ENCODE measurements at regions not wholly inside any gene's neighbourhood (a gene's known extent, or its start where the extent isn't known, plus 50 kb on each side); places are given as distances from the start of the nearest gene placed in this dataset.

DNA sequence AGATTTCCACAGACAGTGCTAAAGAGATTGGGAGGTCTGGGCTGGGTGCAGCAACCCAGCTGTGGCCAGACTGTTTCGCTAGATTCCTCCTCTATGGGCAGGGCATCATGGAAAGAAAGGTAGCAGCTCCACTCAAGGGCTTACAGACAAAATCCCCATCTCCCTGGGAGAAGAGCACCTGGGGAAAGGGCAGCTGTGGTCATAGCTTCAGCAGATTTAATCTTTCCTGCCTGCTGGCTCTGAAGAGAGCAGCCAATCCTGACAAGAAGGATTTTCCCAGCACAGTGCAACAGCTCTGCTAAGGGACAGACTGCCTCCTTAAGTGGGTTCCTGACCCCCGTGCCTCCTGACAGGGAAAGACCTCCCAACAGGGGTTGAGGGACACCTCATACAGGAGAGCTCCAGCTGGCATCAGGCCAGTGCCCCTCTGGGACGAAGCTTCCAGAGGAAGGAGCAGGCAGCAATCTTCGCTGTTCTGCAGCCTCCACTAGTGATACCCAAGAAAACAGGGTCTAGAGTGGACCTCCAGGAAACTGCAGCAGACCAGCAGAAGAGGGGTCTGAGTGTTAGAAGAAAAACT lies 1379.3 kb upstream of the ACO1 start:
- H3K27ac ChIP-seq: no peak overlapping the region
- intact Hi-C loops (cut with DNase I): no loop called here
- DNase-seq: no peak
- no peak overlapping the region for H3K4me3 ChIP-seq
- peaks cover 0 to 1% (median 0%) of the 10 kb centered on the region in 4 donors for H3K9me3 ChIP-seq
- WGBS, 2 donors: 79 to 85% methylated on average over 4 of the region's 4 CpGs
- no peaks in the 10 kb centered on the region for H3K27me3 ChIP-seq
- TF ChIP-seq, protein P1, sequence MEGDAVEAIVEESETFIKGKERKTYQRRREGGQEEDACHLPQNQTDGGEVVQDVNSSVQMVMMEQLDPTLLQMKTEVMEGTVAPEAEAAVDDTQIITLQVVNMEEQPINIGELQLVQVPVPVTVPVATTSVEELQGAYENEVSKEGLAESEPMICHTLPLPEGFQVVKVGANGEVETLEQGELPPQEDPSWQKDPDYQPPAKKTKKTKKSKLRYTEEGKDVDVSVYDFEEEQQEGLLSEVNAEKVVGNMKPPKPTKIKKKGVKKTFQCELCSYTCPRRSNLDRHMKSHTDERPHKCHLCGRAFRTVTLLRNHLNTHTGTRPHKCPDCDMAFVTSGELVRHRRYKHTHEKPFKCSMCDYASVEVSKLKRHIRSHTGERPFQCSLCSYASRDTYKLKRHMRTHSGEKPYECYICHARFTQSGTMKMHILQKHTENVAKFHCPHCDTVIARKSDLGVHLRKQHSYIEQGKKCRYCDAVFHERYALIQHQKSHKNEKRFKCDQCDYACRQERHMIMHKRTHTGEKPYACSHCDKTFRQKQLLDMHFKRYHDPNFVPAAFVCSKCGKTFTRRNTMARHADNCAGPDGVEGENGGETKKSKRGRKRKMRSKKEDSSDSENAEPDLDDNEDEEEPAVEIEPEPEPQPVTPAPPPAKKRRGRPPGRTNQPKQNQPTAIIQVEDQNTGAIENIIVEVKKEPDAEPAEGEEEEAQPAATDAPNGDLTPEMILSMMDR (IDR thresholded peaks at IDR 0.05): no peak
- TF ChIP-seq POLR2A (IDR thresholded peaks at IDR 0.05): no peak
- H3K36me3 ChIP-seq: no peaks in the 10 kb centered on the region
- H3K4me1 ChIP-seq: no peaks in the 10 kb centered on the region

DNA sequence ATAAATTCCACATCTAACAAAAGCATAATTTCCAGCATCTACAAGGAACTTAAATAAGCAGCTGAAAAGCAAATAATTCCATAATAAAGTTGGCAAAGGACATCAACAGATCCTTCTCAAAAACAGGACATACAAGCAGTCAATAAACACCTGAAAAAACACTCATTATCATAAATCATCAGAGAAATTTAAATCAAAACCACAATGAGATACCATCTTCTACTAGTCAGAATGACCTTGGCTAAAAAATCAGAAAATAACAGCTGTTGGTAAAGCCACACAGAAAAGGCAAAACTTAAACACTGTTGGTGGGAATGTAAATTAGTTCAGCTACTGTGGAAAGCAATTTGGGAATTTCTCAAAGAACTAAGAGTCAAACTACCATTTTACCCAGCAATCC lies 1371.1 kb upstream of the ACO1 start:
- no peak for DNase-seq
- no peaks in the 10 kb centered on the region for H3K36me3 ChIP-seq
- intact Hi-C loops (cut with DNase I): no loop called here
- H3K9me3 ChIP-seq: no peaks in the 10 kb centered on the region
- H3K27ac ChIP-seq: no peak overlapping the region
- no peaks in the 10 kb centered on the region for H3K27me3 ChIP-seq
- H3K4me1 ChIP-seq: no peaks in the 10 kb centered on the region
- H3K4me3 ChIP-seq: no peak overlapping the region
- TF ChIP-seq POLR2A (IDR thresholded peaks at IDR 0.05) (no peak), EP300 (IDR thresholded peaks at IDR 0.05) (no peak), POLR2AphosphoS5 (IDR thresholded peaks at IDR 0.05) (no peak)
- TF ChIP-seq, protein P1 (IDR thresholded peaks at IDR 0.05): no peak

GRCh38 chr9:31023847-31024246 lies 1360.6 kb upstream of the ACO1 start:
- H3K27me3 ChIP-seq: no peaks in the 10 kb centered on the region
- no peak overlapping the region for H3K4me3 ChIP-seq
- no peaks in the 10 kb centered on the region for H3K9me3 ChIP-seq
- intact Hi-C loops (cut with DNase I): no loop called here
- TF ChIP-seq POLR2A (IDR thresholded peaks at IDR 0.05): no peak
- no peak for TF ChIP-seq POLR2AphosphoS5 (IDR thresholded peaks at IDR 0.05)
- no peak for TF ChIP-seq EP300 (IDR thresholded peaks at IDR 0.05)
- TF ChIP-seq, protein P1 (IDR thresholded peaks at IDR 0.05): no peak
- H3K36me3 ChIP-seq: no peaks in the 10 kb centered on the region
- 81 to 85% methylated on average over 3 of the region's 3 CpGs for WGBS, 2 donors
- no peak for DNase-seq
- H3K4me1 ChIP-seq: peaks cover 0 to 7% (median 0%) of the 10 kb centered on the region in 4 donors
- H3K27ac ChIP-seq: no peak overlapping the region

GRCh38 chr9:31027678-31028077 lies 1356.8 kb upstream of the ACO1 start:
- H3K27me3 ChIP-seq: no peaks in the 10 kb centered on the region
- H3K4me1 ChIP-seq: peaks cover 0 to 7% (median 0%) of the 10 kb centered on the region in 4 donors
- TF ChIP-seq, protein P1 (IDR thresholded peaks at IDR 0.05): no peak
- no peak for TF ChIP-seq EP300 (IDR thresholded peaks at IDR 0.05)
- no peak for TF ChIP-seq POLR2AphosphoS5 (IDR thresholded peaks at IDR 0.05)
- no peak for TF ChIP-seq POLR2A (IDR thresholded peaks at IDR 0.05)
- no peak for DNase-seq
- WGBS, 2 donors: 34 to 60% methylated on average over 1 of the region's 1 CpG
- intact Hi-C loops (cut with DNase I): no loop called here
- no peaks in the 10 kb centered on the region for H3K9me3 ChIP-seq
- H3K27ac ChIP-seq: no peak overlapping the region
- H3K36me3 ChIP-seq: no peaks in the 10 kb centered on the region
- H3K4me3 ChIP-seq: no peak overlapping the region

DNA sequence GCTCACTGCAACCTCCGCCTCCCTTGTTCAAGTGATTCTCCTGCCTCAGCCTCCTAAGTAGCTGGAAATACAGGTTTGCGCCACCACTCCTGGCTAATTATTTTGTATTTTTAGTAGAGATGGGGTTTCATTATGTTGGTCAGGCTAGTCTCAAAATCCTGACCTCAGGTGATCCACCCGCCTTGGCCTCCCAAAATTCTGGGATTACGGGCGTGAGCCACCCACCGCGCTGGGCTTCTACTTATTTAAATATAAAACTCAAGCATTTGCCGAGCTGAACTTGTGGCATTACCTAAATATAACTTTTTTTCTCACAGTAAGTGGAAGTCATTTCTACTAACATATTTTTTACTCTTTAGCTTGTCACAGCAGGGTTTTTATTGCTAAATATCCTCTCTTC lies 1356.3 kb upstream of the ACO1 start:
- Histone ChIP-seq H3K9me3 (no peaks in the 10 kb centered on the region), H3K36me3 (no peaks in the 10 kb centered on the region), H3K4me1 (peaks cover 0 to 7% (median 0%) of the 10 kb centered on the region in 4 donors), H3K27ac (no peak overlapping the region), H3K4me3 (no peak overlapping the region), H3K27me3 (no peaks in the 10 kb centered on the region)
- intact Hi-C loops (cut with DNase I): no loop called here
- no peak for DNase-seq
- 91 to 94% methylated on average over 8 of the region's 8 CpGs for WGBS, 2 donors
- no peak for TF ChIP-seq POLR2A (IDR thresholded peaks at IDR 0.05)
- TF ChIP-seq, protein P1 (IDR thresholded peaks at IDR 0.05): no peak
- no peak for TF ChIP-seq POLR2AphosphoS5 (IDR thresholded peaks at IDR 0.05)
- no peak for TF ChIP-seq EP300 (IDR thresholded peaks at IDR 0.05)

All from sigmoid colon (tissue), 6 donors.